ENCODE measurements at regions not wholly inside any gene's neighbourhood (a gene's known extent, or its start where the extent isn't known, plus 50 kb on each side); places are given as distances from the start of the nearest gene placed in this dataset.
A peak's percentile ranks its signal among the peaks of the same experiment; 100 is the strongest.

GRCh38 chr4:102439236-102439614, 61.9 kb upstream of the NFKB1 start (continued):
- TF ChIP-seq ARID5B (CRISPR knock-in tag; IDR thresholded peaks at IDR 0.05) (peak; percentile 52; the same call in 1 of the 2 replicates), PAX8 (CRISPR knock-in tag; IDR thresholded peaks at IDR 0.05; ENCODE audit: borderline replicate concordance) (no peak), SMAD1 (CRISPR knock-in tag; IDR thresholded peaks at IDR 0.05; ENCODE audit: borderline replicate concordance, low read depth) (no peak), AKNA (CRISPR knock-in tag; IDR thresholded peaks at IDR 0.05; ENCODE audit: borderline replicate concordance) (no peak), SATB2 (CRISPR knock-in tag; IDR thresholded peaks at IDR 0.05) (no peak), TFE3 (CRISPR knock-in tag; IDR thresholded peaks at IDR 0.05) (0 out of 2 replicates have a peak, but pooled peaks have one; percentile 16), ATF7 (IDR thresholded peaks at IDR 0.05) (no peak), ATF7 (CRISPR knock-in tag; IDR thresholded peaks at IDR 0.05) (no peak), MTF1 (CRISPR knock-in tag; IDR thresholded peaks at IDR 0.05) (no peak), CSRNP2 (CRISPR knock-in tag; conservative IDR thresholded peaks at IDR 0.05; ENCODE audit: low read depth) (no peak), EP300 (IDR thresholded peaks at IDR 0.05; ENCODE audit: low read depth in 2 of 2, low read length in 2 of 2) (peak; percentile 32 to 51; a peak in 1 of 4 replicates), EP300 (CRISPR knock-in tag; IDR thresholded peaks at IDR 0.05; ENCODE audit: borderline replicate concordance) (no peak), RARG (CRISPR knock-in tag; IDR thresholded peaks at IDR 0.05; ENCODE audit: low read depth) (no peak), ZNF589 (CRISPR knock-in tag; conservative IDR thresholded peaks at IDR 0.05) (no peak)

All from HepG2 (cell line).